ENCODE measurements at regions not wholly inside any gene's neighbourhood (a gene's known extent, or its start where the extent isn't known, plus 50 kb on each side); places are given as distances from the start of the nearest gene placed in this dataset.

- no peak for TF ChIP-seq USF2 (IDR thresholded peaks at IDR 0.05; ENCODE audit: low read depth, low read length)
- TF ChIP-seq, protein P1, sequence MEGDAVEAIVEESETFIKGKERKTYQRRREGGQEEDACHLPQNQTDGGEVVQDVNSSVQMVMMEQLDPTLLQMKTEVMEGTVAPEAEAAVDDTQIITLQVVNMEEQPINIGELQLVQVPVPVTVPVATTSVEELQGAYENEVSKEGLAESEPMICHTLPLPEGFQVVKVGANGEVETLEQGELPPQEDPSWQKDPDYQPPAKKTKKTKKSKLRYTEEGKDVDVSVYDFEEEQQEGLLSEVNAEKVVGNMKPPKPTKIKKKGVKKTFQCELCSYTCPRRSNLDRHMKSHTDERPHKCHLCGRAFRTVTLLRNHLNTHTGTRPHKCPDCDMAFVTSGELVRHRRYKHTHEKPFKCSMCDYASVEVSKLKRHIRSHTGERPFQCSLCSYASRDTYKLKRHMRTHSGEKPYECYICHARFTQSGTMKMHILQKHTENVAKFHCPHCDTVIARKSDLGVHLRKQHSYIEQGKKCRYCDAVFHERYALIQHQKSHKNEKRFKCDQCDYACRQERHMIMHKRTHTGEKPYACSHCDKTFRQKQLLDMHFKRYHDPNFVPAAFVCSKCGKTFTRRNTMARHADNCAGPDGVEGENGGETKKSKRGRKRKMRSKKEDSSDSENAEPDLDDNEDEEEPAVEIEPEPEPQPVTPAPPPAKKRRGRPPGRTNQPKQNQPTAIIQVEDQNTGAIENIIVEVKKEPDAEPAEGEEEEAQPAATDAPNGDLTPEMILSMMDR (conservative IDR thresholded peaks at IDR 0.05; ENCODE audit: low read depth, low read length): no peak
- TF ChIP-seq CEBPB (IDR thresholded peaks at IDR 0.05; ENCODE audit: low read depth, low read length): no peak
- no peak for TF ChIP-seq MXI1 (IDR thresholded peaks at IDR 0.05; ENCODE audit: borderline replicate concordance, low read depth, low read length)
- no peak for TF ChIP-seq SMC3 (IDR thresholded peaks at IDR 0.05; ENCODE audit: low read depth, low read length)
- TF ChIP-seq POLR2A (IDR thresholded peaks at IDR 0.05; ENCODE audit: low read depth, low read length): no peak
- no peak for TF ChIP-seq NFE2L2 (IDR thresholded peaks at IDR 0.05; ENCODE audit: low read depth, low read length)
- no peak for TF ChIP-seq BHLHE40 (IDR thresholded peaks at IDR 0.05; ENCODE audit: low read depth, low read length)
Measured at GRCh38 chrX:73903941-73904340, 51.4 kb upstream of the XIST start.

Measured in IMR-90 (cell line).